SJCRH30 (cell line): ENCODE measurements at regions not wholly inside any gene's neighbourhood (a gene's known extent, or its start where the extent isn't known, plus 50 kb on each side); places are given as distances from the start of the nearest gene placed in this dataset.
"Not testable (repeated sequence)": the region's sequence is repeated elsewhere in the genome, so short reads cannot be mapped to it uniquely, and the experiment has no call there.

ENCODE experiments used
- DNase-seq, 2 experiments: peaks; one replicate each; pipeline ENCODE4 v3.0.0-alpha.2; 2015 to 2020
- H3K27ac ChIP-seq: fragments of 250-450 bp; sonication (Bioruptor Pico); 2 replicates; pipeline ENCODE4 v1.5.1; 2020; ENCODE audit warnings: mild to moderate bottlenecking, moderate library complexity
- H3K27me3 ChIP-seq: fragments of 250-450 bp; sonication (Bioruptor Pico); 2 replicates; pipeline ENCODE4 v1.5.1; 2020; ENCODE audit warnings: mild to moderate bottlenecking, moderate library complexity
- H3K36me3 ChIP-seq: fragments of 250-450 bp; sonication (Bioruptor Pico); 2 replicates; pipeline ENCODE4 v1.5.1; 2020; ENCODE audit warnings: mild to moderate bottlenecking, moderate library complexity
- H3K4me1 ChIP-seq: fragments of 250-450 bp; sonication (Bioruptor Pico); 2 replicates; pipeline ENCODE4 v1.5.1; 2020; ENCODE audit warnings: mild to moderate bottlenecking, moderate library complexity
- H3K4me3 ChIP-seq: fragments of 250-450 bp; sonication (Bioruptor Pico); 2 replicates; pipeline ENCODE4 v1.5.1; 2020; ENCODE audit warnings: mild to moderate bottlenecking, moderate library complexity
- H3K9me3 ChIP-seq: fragments of 250-450 bp; sonication (Bioruptor Pico); replicated peaks from 2 replicates; pipeline ENCODE4 v1.5.1; 2020; ENCODE audit warnings: mild to moderate bottlenecking, moderate library complexity

GRCh38 chr18:21978546-21979170, 190.7 kb upstream of the GATA6 start:
- no peak for DNase-seq
- no peak overlapping the region for H3K4me3 ChIP-seq
- H3K27ac ChIP-seq = no peak overlapping the region
- H3K4me1 ChIP-seq = no peaks in the 10 kb centered on the region
- no peaks in the 10 kb centered on the region for H3K27me3 ChIP-seq
- H3K9me3 ChIP-seq = no peaks in the 10 kb centered on the region
- H3K36me3 ChIP-seq = no peaks in the 10 kb centered on the region

- Histone ChIP-seq H3K36me3 (no peaks in the 10 kb centered on the region), H3K9me3 (no peaks in the 10 kb centered on the region), H3K4me3 (no peak overlapping the region), H3K27me3 (no peaks in the 10 kb centered on the region), H3K27ac (no peak overlapping the region), H3K4me1 (no peaks in the 10 kb centered on the region)
- no peak for DNase-seq
Measured at GRCh38 chr18:21979171-21979560, 190.2 kb upstream of the GATA6 start.

- H3K4me1 ChIP-seq = no peaks in the 10 kb centered on the region
- no peak for DNase-seq
- H3K4me3 ChIP-seq = no peak overlapping the region
- H3K9me3 ChIP-seq = no peaks in the 10 kb centered on the region
- H3K36me3 ChIP-seq = no peaks in the 10 kb centered on the region
- no peak overlapping the region for H3K27ac ChIP-seq
- H3K27me3 ChIP-seq = no peaks in the 10 kb centered on the region
Measured at GRCh38 chr18:21979759-21980158, 189.6 kb upstream of the GATA6 start.

- H3K27ac ChIP-seq = no peak overlapping the region
- no peaks in the 10 kb centered on the region for H3K36me3 ChIP-seq
- no peak overlapping the region for H3K4me3 ChIP-seq
- no peaks in the 10 kb centered on the region for H3K4me1 ChIP-seq
- no peak for DNase-seq
- no peaks in the 10 kb centered on the region for H3K9me3 ChIP-seq
- H3K27me3 ChIP-seq = no peaks in the 10 kb centered on the region
Measured at GRCh38 chr18:21980744-21981143, 188.6 kb upstream of the GATA6 start.

- H3K36me3 ChIP-seq, H3K9me3 ChIP-seq, H3K27ac ChIP-seq, H3K4me3 ChIP-seq, H3K4me1 ChIP-seq, DNase-seq, H3K27me3 ChIP-seq: not testable (repeated sequence)
Measured at GRCh38 chr18:21981489-21981888, 187.9 kb upstream of the GATA6 start.

- Histone ChIP-seq H3K27me3 (no peaks in the 10 kb centered on the region), H3K9me3 (no peaks in the 10 kb centered on the region), H3K4me1 (no peaks in the 10 kb centered on the region), H3K36me3 (no peaks in the 10 kb centered on the region), H3K4me3 (no peak overlapping the region), H3K27ac (no peak overlapping the region)
- no peak for DNase-seq
Measured at GRCh38 chr18:21991081-21991534, 178.3 kb upstream of the GATA6 start.

- H3K27ac ChIP-seq = no peak overlapping the region
- no peak for DNase-seq
- no peaks in the 10 kb centered on the region for H3K27me3 ChIP-seq
- no peak overlapping the region for H3K4me3 ChIP-seq
- no peaks in the 10 kb centered on the region for H3K9me3 ChIP-seq
- H3K36me3 ChIP-seq = no peaks in the 10 kb centered on the region
- no peaks in the 10 kb centered on the region for H3K4me1 ChIP-seq
Measured at GRCh38 chr18:21991886-21992285, 177.5 kb upstream of the GATA6 start.

GRCh38 chr18:21996351-21996826, 173.0 kb upstream of the GATA6 start:
- H3K4me3 ChIP-seq = no peak overlapping the region
- DNase-seq = no peak
- no peaks in the 10 kb centered on the region for H3K4me1 ChIP-seq
- H3K36me3 ChIP-seq = no peaks in the 10 kb centered on the region
- H3K9me3 ChIP-seq = no peaks in the 10 kb centered on the region
- H3K27me3 ChIP-seq = no peaks in the 10 kb centered on the region
- H3K27ac ChIP-seq = no peak overlapping the region

GRCh38 chr18:21997207-21998143, 171.9 kb upstream of the GATA6 start:
- Histone ChIP-seq H3K4me1 (no peaks in the 10 kb centered on the region), H3K36me3 (no peaks in the 10 kb centered on the region), H3K4me3 (no peak overlapping the region), H3K27ac (no peak overlapping the region), H3K9me3 (no peaks in the 10 kb centered on the region), H3K27me3 (no peaks in the 10 kb centered on the region)
- DNase-seq = peak in 1 of 2 experiments; percentile 22

GRCh38 chr18:21998486-21998885, 170.9 kb upstream of the GATA6 start:
- Histone ChIP-seq H3K4me3 (no peak overlapping the region), H3K27me3 (no peaks in the 10 kb centered on the region), H3K9me3 (no peaks in the 10 kb centered on the region), H3K4me1 (no peaks in the 10 kb centered on the region), H3K36me3 (no peaks in the 10 kb centered on the region), H3K27ac (no peak overlapping the region)
- DNase-seq = no peak

GRCh38 chr18:22001912-22002487, 167.4 kb upstream of the GATA6 start:
- DNase-seq = no peak
- H3K27me3 ChIP-seq = no peaks in the 10 kb centered on the region
- H3K9me3 ChIP-seq = no peaks in the 10 kb centered on the region
- H3K36me3 ChIP-seq = no peaks in the 10 kb centered on the region
- H3K4me3 ChIP-seq = no peak overlapping the region
- no peaks in the 10 kb centered on the region for H3K4me1 ChIP-seq
- no peak overlapping the region for H3K27ac ChIP-seq

- no peak overlapping the region for H3K4me3 ChIP-seq
- no peak for DNase-seq
- no peaks in the 10 kb centered on the region for H3K36me3 ChIP-seq
Measured at GRCh38 chr18:22005191-22005841, 164.1 kb upstream of the GATA6 start.

GRCh38 chr18:22006458-22006857, 162.9 kb upstream of the GATA6 start:
- no peaks in the 10 kb centered on the region for H3K36me3 ChIP-seq
- no peak overlapping the region for H3K27ac ChIP-seq
- no peaks in the 10 kb centered on the region for H3K9me3 ChIP-seq
- no peak overlapping the region for H3K4me3 ChIP-seq
- DNase-seq = no peak
- H3K27me3 ChIP-seq = no peaks in the 10 kb centered on the region
- no peaks in the 10 kb centered on the region for H3K4me1 ChIP-seq

More at GRCh38 chr18:22005191-22005841, 164.1 kb upstream of the GATA6 start:
- no peaks in the 10 kb centered on the region for H3K4me1 ChIP-seq
- H3K27me3 ChIP-seq = no peaks in the 10 kb centered on the region
- H3K9me3 ChIP-seq = no peaks in the 10 kb centered on the region
- H3K27ac ChIP-seq = no peak overlapping the region

- no peak overlapping the region for H3K4me3 ChIP-seq
- H3K27ac ChIP-seq = no peak overlapping the region
- no peaks in the 10 kb centered on the region for H3K9me3 ChIP-seq
- no peak for DNase-seq
- no peaks in the 10 kb centered on the region for H3K4me1 ChIP-seq
- H3K36me3 ChIP-seq = no peaks in the 10 kb centered on the region
- no peaks in the 10 kb centered on the region for H3K27me3 ChIP-seq
Measured at GRCh38 chr18:22009242-22009641, 160.1 kb upstream of the GATA6 start.

- Histone ChIP-seq H3K4me1 (no peaks in the 10 kb centered on the region), H3K27ac (no peak overlapping the region), H3K36me3 (no peaks in the 10 kb centered on the region), H3K4me3 (no peak overlapping the region), H3K9me3 (no peaks in the 10 kb centered on the region), H3K27me3 (no peaks in the 10 kb centered on the region)
- no peak for DNase-seq
Measured at GRCh38 chr18:22013993-22014392, 155.4 kb upstream of the GATA6 start.
